Esophagus squamous epithelium (tissue), 4 donors: ENCODE measurements at regions not wholly inside any gene's neighbourhood (a gene's known extent, or its start where the extent isn't known, plus 50 kb on each side); places are given as distances from the start of the nearest gene placed in this dataset.

Experiments used
- CTCF ChIP-seq, 6 experiments: fragments of 450-650 bp in 4 of 6; fragments of 200-600 bp in 2 of 6; sonication (generic) in 2 of 6; IDR thresholded peaks; one replicate each; pipeline ENCODE4 v1.5.1; 2016 to 2019; ENCODE audit warnings: antibody characterized with exemption in 6 of 6, mild to moderate bottlenecking in 4 of 6, moderate library complexity in 4 of 6
- POLR2A ChIP-seq, 4 donors: fragments of 450-650 bp; IDR thresholded peaks; one replicate each; pipeline ENCODE4 v1.6.1; 2017; ENCODE audit warnings: antibody characterized with exemption in 4 of 4, mild to moderate bottlenecking in 4 of 4, moderate library complexity in 3 of 4

GRCh38 chr22:27597703-27598444, 203.7 kb downstream of the MN1 start:
- no peak for TF ChIP-seq CTCF (IDR thresholded peaks at IDR 0.05)
- TF ChIP-seq POLR2A (IDR thresholded peaks at IDR 0.05), result no peak
